GM19463 (cell line): ENCODE measurements at regions not wholly inside any gene's neighbourhood (a gene's known extent, or its start where the extent isn't known, plus 50 kb on each side); places are given as distances from the start of the nearest gene placed in this dataset.
"Not testable (repeated sequence)": the region's sequence is repeated elsewhere in the genome, so short reads cannot be mapped to it uniquely, and the experiment has no call there.

ENCODE experiments used
- ATAC-seq: cut with Tn5 transposase; IDR thresholded peaks from one replicate; pipeline ENCODE4 v1.9.1; 2021; ENCODE audit warnings: mild to moderate bottlenecking, moderate library complexity; ENCODE audit not compliant: unreplicated experiment

DNA sequence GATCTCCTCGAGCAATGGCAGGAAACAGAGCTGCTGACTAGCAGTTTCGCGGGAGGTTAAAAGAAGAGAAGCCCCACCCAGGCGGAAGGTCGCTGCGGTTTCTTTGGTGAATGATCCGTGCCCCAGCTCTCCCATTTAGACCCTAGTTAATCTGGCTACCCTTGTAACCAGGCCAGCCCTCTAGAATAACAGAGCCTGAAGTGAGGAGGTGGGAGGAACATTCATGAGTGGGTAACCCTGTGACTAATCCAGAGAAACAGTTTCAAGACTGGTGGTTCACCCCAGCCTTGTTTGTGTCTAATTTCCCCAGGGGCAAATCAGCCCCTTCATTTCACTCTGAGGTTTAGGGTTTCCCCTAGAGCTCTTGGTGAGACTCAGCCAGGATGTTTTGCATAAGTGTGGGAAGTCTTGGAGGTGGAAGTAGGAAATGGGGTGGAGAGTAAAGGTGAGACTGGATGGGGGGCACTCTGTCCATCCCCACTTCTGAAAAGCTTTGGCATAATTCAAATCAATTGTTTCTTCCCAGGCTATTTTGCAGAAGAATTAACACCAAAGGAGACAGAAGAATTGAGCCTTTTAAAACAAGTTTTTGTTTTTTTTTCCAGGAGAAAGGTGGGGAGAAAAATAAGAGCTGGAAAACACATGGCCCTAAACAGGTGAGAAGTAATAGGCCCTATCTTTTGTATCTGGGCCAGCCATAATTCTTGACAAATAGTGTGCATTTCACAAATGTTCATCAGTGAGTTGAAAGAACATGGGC lies 303.1 kb downstream of the RPLP1 start:
- peak; percentile 85 for ATAC-seq

DNA sequence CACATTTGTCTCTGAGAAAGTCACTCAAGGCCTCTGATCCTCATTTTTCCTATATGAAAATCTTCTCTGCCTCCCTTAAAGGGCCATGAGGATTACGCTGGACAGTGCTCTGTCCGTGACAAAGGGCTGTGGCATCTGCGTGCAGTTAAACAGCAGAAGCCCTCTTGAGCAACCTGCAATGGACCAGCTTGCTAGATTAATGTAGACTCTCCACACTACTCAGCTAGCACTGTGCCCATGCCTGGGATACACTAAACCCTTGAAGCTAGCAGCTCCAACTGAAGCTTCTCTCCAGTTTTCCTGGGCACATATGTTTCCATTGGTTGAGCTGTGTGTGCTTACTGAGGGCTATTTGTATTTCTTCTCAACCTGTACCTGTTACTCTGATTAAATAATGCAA lies 303.8 kb downstream of the RPLP1 start:
- no peak for ATAC-seq

DNA sequence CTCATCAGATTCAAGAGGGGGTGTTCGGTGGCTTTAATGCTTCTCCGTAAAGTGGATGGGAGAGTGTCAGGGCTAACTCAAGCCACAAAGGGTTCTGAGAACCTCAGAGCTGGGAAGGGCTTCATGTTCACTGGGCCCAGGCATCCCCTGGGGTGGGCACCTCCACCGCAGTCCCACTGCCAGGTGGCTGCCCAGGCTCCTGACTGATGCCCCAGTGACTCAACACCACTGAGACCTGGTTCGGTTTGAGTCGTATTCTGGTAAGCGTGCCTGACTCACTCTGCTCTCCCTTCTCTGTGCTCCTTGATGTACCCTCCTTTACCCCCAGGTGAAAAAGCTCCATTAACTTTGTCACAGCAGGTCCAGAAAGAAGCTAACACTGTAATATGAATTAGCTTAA lies 304.6 kb downstream of the RPLP1 start:
- ATAC-seq = no peak

DNA sequence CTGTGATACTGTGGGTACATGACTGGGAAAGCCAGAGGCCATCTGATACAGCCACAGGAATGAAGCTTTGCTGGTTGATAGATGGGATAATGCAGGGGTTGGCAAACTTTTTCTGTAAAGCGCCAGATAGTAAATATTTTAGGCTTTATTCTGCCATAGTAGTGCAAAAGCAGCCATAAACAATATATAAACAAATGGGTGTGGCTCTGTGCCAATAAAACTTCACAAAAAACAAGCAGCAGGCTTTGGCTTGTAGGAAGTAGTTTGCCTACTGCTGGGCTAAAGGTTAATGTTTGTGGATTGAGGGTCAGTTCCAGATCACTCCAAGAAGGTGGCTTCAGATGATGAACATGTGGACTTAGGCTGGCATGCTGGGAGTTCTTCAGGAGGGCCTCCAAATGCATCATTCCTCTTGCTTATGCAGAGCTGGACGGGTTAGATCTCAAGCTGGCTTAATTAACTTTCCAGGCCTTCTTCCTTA lies 305.7 kb downstream of the RPLP1 start:
- no peak for ATAC-seq

DNA sequence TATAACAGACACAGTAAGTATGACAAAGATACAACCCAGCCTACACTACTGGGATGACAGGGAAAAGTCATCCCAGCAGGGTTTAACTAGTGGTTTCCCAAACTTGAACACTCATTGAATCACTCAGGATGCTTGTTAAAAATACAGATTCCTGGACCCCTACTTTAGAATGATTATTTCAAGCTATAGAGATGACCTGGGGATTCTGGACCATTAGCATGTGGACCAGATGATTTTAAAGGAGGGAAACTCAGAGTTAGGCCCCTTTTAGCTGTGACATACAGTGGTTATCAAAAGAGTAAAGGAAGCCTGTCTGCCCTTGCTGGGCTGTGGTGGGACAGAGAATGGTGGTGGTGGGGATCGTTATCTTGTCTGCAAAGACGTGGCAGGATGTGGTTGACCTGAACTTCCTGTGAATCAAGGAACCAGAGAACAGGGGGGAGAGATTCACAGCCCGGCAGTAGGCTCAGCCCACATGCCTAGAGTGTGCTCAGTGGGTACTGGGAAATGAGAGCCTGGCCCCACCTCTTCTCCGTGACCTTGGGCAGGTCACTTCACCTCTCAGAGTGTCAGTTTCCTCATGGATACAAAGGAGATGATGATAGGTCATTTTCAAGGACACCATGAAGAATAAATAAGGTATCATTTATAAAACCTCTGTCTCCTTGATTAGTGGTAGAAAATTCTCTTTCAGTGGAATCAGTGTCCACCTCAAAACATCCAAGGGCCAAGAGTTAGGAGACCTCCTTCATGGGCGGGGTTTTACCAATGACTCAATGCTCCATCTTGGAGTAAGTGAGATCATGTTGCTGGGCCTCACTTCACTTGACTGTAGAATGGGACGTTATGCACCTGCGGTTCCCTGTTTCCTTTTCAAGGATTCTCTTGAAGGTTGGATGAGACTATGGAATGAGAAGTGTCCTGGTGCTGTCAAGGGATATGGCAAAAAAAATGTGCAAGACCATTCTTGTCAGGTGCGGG lies 306.5 kb downstream of the RPLP1 start:
- ATAC-seq = no peak

DNA sequence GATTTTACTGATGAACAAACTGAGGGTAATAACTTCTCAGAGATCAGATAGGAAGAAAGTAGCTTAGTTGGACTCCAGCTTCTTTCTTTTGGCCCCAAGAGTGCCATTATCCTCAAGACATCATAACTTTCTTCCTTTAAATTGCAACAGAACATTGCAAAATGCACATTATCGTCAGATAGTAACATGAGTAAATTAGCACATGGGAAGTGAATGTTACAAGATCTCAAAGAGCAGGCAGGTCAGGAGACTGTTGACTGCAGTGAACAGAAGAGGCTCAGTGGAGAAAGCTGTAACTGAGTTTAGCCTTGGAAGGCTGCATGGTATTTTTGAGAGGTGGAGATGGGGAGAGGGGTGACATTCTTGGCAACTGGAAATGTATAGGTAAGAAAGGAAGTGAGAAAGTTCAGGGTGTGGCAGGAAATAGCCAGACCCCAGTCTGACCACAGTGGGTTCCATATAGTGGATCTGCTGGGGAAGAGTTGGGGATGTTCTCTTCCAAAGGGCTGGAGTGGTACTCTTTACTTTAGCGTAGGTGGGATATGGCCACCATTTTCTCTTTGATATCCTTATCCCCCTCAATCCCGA lies 307.7 kb downstream of the RPLP1 start:
- no peak for ATAC-seq

DNA sequence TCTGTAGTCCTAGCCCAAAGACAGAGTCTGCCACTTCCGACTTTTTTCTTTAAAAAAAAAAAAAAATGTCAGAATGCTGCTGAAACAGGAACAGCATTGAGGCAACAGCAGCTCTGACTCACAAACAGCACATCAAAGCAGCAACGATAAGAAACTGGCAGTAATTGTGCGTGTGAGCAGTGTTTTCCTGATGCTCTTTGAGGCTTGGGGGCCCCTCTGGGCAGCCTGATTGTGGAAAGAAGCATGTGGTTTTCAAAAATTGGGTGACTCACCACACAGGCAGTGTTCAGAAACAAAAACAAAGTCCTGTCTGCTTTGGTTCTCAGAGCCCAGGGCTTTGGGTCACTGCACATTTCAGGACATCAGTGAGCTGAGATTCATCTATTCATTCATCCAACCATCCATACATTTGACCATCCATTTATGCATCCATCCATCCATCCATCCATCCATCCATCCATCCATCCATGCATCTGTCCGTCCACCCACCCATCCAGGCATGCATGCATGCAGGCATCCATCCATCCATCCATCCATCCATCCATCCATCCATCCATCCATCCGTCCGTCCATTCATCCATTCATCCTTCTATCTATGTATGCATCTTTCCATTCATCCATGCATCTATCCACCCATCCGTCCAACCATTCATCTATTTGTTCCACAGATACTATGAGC lies 308.4 kb downstream of the RPLP1 start:
- peak; percentile 43 for ATAC-seq

DNA sequence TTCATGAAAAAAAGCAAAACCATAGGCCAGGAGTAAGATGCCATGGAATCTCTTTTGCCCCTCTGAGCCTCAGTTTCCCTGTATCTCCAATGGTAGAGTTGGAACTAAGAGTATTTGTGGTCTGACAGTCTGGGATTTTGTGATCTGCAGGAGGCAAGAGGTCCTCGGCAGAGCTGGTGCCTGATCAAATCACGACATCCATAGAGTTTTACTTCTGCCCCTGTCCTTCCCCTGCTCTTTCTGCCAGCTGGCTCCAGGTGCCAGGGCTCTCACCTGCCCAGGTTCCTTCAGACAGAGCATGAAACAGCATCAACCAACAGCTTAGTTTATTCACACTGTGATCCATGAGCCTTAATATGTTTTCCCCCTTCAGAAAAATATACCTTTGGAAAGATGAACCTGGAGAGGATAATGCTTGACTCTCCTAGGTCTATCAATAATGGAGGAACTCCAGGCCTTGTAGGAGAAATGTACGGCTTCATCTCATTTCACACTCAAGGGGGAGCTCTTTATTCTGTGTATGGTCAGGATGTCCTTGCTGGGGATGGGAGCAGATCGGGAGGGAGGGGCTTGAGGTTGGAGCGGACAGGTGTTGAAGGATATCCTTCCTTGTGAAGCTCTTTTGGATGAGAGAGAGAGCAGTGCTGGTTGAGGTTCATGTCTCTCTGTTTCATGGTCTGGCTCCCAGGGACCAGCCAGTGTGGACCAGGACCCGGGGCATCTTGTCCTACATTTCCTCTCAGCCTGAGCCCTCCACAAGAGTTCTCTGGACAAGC lies 309.9 kb downstream of the RPLP1 start:
- no peak for ATAC-seq

DNA sequence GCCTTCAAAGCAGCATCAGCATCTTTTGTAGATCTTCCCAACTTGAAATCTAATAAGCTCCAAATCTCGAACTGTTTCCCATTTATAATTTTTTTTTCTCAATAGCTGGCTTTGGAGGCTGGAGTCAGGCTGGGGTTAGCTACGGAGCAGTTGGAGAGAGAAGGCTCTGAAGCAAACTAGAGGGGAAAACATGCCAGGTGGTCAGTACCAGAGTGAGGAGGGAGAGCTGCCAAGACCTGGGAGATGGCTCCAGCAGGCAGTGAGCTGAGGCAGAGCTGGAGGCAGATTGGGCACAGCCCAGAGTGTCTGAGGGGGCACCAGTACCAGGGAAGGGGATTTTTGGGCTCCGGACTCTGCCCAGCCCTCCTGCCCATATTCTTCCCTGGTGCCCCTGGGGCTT lies 311.2 kb downstream of the RPLP1 start:
- ATAC-seq = no peak

DNA sequence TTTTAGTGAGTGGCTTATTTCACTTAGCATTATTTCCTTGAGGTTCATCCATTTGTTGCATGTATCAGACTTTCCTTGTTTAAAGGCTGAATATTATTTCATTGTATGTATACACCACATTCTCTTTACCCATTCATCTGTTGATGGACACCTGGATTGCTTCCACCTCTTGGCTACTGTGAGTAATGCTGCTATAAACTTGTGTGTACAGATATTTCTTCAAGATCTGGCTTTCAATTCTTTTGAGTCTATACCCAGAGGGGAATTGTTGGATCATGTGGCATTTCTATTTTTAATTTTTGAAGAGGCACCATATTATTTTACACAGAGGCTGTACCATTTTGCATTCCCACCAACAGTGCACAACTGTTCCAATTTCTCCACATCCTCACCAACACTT lies 313.5 kb downstream of the RPLP1 start:
- ATAC-seq = no peak

DNA sequence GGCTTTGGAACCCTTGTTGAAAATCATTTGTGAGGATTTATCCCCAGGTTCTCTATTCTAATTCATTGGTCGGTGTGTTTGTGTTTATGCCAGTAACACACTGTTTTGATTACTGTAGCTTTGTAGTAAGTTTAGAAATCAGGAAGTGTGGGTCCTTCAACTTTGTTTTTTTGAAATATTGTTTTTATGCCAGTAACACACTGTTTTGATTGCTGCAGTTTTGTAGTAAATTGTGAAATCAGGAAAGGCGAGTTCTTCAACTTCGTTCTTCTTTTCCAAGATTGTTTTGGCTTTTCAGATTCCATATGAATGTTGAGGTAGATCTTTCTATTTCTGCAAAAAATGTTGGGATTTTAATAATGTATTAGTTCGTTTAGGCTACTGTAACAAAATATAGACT lies 314.6 kb downstream of the RPLP1 start:
- ATAC-seq = no peak

DNA sequence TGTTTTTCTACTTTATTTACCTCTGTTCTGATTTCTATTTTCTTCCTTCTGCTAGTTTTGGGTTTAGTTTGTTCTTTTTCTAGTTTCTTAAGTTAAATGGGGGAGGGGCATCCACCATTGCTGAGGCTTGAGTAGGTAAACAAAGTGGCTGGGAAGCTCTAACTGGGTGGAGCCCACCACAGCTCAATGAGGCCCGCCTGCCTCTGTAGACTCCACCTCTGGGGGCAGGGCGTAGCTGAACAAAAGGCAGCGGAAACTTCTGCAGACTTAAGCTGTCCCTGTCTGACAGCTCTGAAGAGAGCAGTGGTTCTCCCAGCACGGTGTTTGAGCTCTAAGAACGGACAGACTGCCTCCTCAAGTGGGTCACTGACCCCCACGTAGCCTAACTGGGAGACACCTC lies 316.7 kb downstream of the RPLP1 start:
- ATAC-seq = not testable (repeated sequence)

DNA sequence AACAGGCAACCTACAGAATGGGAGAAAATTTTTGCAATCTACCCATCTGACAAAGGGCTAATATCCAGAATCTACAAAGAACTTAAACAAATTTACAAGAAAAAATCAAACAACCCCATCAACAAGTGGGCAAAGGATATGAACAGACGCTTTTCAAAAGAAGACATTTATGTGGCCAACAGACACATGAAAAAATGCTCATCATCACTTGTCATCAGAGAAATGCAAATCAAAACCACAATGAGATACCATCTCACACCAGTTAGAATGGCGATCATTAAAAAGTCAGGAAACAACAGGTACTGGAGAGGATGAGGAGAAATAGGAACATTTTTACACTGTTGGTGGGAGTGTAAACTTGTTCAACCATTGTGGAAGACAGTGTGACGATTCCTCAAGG lies 321.6 kb downstream of the RPLP1 start:
- ATAC-seq = not testable (repeated sequence)

DNA sequence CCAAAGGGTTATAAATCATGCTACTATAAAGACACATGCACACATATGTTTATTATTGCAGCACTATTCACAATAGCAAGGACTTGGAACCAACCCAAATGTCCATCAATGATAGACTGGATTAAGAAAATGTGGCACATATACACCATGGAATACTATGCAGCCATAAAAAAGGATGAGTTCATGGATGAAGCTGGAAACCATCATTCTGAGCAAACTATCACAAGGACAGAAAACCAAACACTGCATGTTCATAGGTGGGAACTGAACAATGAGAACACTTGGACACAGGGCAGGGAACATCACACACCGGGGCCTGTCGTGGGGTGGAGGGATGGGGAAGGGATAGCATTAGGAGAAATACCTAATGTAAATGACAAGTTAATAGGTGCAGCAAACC lies 322.1 kb downstream of the RPLP1 start:
- not testable (repeated sequence) for ATAC-seq

DNA sequence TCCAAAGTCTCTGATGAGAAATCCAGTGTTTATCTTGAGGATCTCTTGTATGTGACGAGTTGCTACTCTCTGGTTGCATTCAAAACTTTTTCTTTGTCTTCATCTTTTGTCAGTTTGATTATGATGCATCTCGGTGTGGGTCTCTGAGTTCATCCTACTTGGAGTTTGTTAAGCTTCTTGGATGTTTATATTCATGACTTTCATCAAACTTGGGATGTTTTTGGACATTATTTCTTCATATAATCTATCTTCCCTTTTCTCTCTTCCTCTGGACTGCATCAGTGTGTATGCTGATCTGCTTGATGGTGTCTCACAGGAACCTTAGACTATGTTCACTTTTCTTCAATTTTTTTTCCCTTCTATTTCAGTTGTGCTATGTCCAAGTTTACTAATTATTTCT lies 320.4 kb downstream of the TLE3 start:
- ATAC-seq = no peak

DNA sequence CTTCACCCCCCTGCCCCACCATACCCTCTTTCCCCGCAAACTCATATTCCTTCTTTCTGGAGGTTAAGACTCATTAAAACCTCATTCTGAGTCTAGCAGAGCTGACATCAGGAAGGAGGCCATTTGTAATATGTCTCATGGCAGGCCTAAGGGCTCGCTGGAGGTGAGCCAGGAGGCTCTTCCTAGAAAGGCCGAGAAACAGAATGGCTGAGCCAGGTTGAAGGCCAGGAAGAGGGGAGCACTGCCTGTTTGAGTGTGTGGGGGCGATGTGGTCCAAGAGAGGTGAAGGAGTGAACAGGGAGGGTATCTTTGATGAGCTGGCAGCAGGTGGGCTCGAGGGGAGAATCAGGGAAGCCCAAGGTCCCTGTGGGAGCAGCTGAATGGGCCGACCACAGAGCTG lies 317.3 kb downstream of the TLE3 start:
- ATAC-seq = no peak

DNA sequence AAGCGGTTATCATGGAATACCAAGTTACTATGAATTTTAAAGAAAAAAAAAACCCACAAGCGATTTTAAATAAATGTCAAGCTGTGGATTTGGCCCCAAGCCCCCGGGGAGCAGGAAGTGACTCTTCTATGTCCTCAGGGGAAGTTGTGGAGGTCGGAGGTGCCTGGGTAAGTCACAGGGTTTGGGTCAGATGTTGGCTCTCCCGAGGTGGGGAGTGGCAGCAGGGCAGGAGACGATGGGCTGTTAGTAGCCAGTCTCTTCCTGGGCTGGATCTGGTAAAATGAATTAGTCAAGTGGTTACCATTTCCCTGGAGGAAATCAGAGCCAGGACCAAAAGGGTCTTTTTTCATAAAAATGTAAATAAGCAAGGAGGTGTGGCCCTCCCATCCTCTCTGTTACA lies 316.7 kb downstream of the TLE3 start:
- ATAC-seq = no peak

DNA sequence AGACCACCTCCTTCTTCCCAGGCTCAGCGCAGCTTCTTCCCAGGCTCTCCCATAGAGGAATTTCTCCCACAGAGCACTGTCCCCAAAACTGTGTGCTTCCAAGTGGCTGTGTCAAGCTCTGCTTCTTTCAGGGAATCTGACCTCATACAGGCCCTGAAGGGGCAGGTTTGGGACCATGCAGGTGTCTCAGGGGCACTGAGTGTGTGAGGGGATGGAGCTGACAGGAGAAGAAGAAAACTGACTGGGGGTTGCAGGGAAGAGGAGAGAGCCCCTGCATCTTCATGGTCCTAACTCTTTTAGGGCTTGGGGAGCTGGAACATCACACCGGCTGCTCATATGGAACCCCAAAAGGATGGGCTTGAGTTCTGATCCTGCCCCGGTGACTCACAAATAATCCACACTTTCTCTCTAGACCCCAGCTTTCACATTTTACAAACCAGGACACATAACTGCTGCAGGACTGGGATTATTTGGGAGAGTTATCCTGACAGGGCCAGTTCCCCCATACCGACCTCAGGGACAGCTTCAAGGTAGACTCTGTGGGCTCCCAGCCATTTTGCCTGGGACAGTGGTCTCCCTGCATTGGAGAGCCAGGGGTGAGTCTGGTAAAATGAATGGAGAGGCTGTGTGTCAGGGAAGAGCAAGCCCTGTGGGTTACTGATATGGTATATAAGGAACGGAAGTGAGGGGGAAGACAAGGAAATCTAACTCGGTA lies 316.1 kb downstream of the TLE3 start:
- ATAC-seq = no peak

DNA sequence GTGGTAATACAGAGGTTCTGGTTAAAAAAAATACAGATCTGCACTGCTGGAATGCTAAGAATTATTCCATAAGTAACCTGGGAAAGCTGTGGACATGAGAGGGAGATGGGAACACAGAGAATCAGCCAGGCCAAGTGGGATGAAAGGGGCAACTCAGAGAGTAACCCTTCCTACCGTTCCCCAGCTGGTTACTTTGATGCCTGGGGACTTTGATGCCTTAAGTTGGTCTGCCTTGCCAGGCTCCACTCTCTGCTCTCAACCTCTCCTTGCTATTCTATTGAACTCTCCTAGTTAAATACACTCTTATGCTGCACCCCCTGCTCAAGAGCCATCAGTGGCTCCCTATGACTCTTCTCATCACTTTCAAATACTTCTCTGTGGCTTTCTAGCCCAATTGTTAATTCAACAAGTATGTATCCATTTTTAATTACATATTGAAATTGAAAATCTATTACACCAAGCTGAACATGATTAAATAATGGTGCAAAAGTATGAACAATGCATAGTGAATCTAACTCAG lies 315.5 kb downstream of the TLE3 start:
- no peak for ATAC-seq
